ENCODE measurements at regions not wholly inside any gene's neighbourhood (a gene's known extent, or its start where the extent isn't known, plus 50 kb on each side); places are given as distances from the start of the nearest gene placed in this dataset.

GRCh38 chr3:159848348-159849118, 140.1 kb upstream of the IL12A start:
- TF ChIP-seq CTCF (IDR thresholded peaks at IDR 0.05), result no peak
- no peak for TF ChIP-seq POLR2A (IDR thresholded peaks at IDR 0.05)
